Mesendoderm (in vitro differentiated cells): ENCODE measurements at regions not wholly inside any gene's neighbourhood (a gene's known extent, or its start where the extent isn't known, plus 50 kb on each side); places are given as distances from the start of the nearest gene placed in this dataset.

Source experiments
- DNase-seq: peaks from one replicate; pipeline ENCODE4 v3.0.0; 2013
- H2AK5ac ChIP-seq: 2 replicates; pipeline ENCODE4 v1.6.1; 2013; ENCODE audit warnings: low read length, inconsistent platforms
- H2BK120ac ChIP-seq: 2 replicates; pipeline ENCODE4 v1.6.1; 2013; ENCODE audit warnings: low read depth, mild to moderate bottlenecking, low read length, moderate library complexity, mixed read lengths
- H2BK15ac ChIP-seq: replicated peaks from 2 replicates; pipeline ENCODE4 v1.6.1; 2013; ENCODE audit warnings: low read depth, mild to moderate bottlenecking, moderate library complexity
- H2BK5ac ChIP-seq: 2 replicates; pipeline ENCODE4 v1.6.1; 2013; ENCODE audit warnings: low read length, inconsistent platforms
- H3K18ac ChIP-seq: 2 replicates; pipeline ENCODE4 v1.6.1; 2013; ENCODE audit warnings: mild to moderate bottlenecking, low read length, mixed read lengths
- H3K23ac ChIP-seq: one replicate; pipeline ENCODE4 v1.6.1; 2013; ENCODE audit warnings: low read length
- H3K27ac ChIP-seq: 2 replicates; pipeline ENCODE4 v1.5.1; 2013; ENCODE audit warnings: low read depth, mild to moderate bottlenecking, inconsistent platforms, low read length, moderate library complexity
- H3K27me3 ChIP-seq: 2 replicates; pipeline ENCODE4 v1.6.1; 2013; ENCODE audit warnings: low read length, control low read depth, mild to moderate bottlenecking, inconsistent platforms; ENCODE audit not compliant: insufficient read depth, poor library complexity
- H3K36me3 ChIP-seq: 2 replicates; pipeline ENCODE4 v1.6.1; 2013; ENCODE audit warnings: low read length, inconsistent platforms; ENCODE audit not compliant: control insufficient read depth, insufficient read depth
- H3K4ac ChIP-seq: one replicate; pipeline ENCODE4 v1.6.1; 2013; ENCODE audit warnings: low read depth, mild to moderate bottlenecking, low read length, moderate library complexity
- H3K4me1 ChIP-seq: 2 replicates; pipeline ENCODE4 v1.6.1; 2013; ENCODE audit warnings: low read depth, low read length, inconsistent platforms; ENCODE audit not compliant: control insufficient read depth
- H3K4me2 ChIP-seq: 2 replicates; pipeline ENCODE4 v1.6.1; 2013; ENCODE audit warnings: low read length
- H3K4me3 ChIP-seq: 2 replicates; pipeline ENCODE4 v1.5.1; 2013; ENCODE audit warnings: mild to moderate bottlenecking, low read length
- H3K56ac ChIP-seq: one replicate; pipeline ENCODE4 v1.6.1; 2013; ENCODE audit warnings: low read length
- H3K79me1 ChIP-seq: 2 replicates; pipeline ENCODE4 v1.6.1; 2013; ENCODE audit warnings: low read length, inconsistent platforms
- H3K79me2 ChIP-seq: 2 replicates; pipeline ENCODE4 v1.6.1; 2013; ENCODE audit warnings: mild to moderate bottlenecking, low read length; ENCODE audit not compliant: control insufficient read depth, insufficient read depth
- H3K9ac ChIP-seq: 2 replicates; pipeline ENCODE4 v1.6.1; 2013; ENCODE audit warnings: low read length, inconsistent platforms
- H4K5ac ChIP-seq: one replicate; pipeline ENCODE4 v1.6.1; 2013; ENCODE audit warnings: low read length
- H4K8ac ChIP-seq: one replicate; pipeline ENCODE4 v1.6.1; 2013; ENCODE audit warnings: low read depth, mild to moderate bottlenecking, control low read depth, low read length, moderate library complexity
- WGBS: extraction: QIAGEN DNeasy Blood & Tissue Kit; methylation state at CpG from one replicate; pipeline ENCODE4 v1.1.7; 2013; ENCODE audit warnings: low lambda C conversion rate, missing lambda C conversion rate; ENCODE audit not compliant: insufficient coverage; ENCODE audit errors: extremely low coverage; 5-methylcytosine and 5-hydroxymethylcytosine counted together

DNA sequence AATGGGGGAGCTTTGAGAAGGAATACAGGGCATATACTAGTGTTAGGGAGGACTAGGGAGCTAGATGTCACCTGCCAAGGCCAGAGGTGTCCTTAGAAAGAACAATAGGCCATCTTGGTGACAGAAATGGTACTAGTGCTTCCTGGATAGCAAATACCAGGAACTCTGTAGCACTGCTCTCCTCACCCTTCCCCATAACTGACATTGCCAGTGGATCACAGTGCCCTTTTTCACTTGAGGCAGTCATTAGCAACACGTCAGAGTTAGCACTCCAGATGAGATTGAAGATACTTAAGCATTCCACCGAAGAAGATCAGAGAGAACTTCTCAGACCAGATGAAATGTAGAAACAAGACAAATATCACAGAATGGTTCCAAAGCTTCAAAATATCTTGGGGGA is 103.1 kb upstream of the PDZRN3 start:
- H3K9ac ChIP-seq = no peak overlapping the region
- H2BK5ac ChIP-seq = no peak overlapping the region
- H2AK5ac ChIP-seq = no peak overlapping the region
- H3K27ac ChIP-seq = no peak overlapping the region
- H3K27me3 ChIP-seq = no peaks in the 10 kb centered on the region
- H4K8ac ChIP-seq = no peak overlapping the region
- H3K18ac ChIP-seq = no peak overlapping the region
- H3K79me1 ChIP-seq = no peaks in the 10 kb centered on the region
- no peak overlapping the region for H2BK15ac ChIP-seq
- H3K36me3 ChIP-seq = no peaks in the 10 kb centered on the region
- H4K5ac ChIP-seq = no peak overlapping the region
- H3K4me3 ChIP-seq = no peak overlapping the region
- H2BK120ac ChIP-seq = no peak overlapping the region
- H3K4me1 ChIP-seq = peaks cover 4% of the 10 kb centered on the region
- H3K23ac ChIP-seq = no peak overlapping the region
- H3K4ac ChIP-seq = no peak overlapping the region
- no peaks in the 10 kb centered on the region for H3K79me2 ChIP-seq
- H3K4me2 ChIP-seq = no peak overlapping the region
- H3K56ac ChIP-seq = no peak overlapping the region
- DNase-seq = peak; percentile 16
- no CpG with 5 or more reads among the region's 2 CpGs for whole genome bisulfite sequencing

GRCh38 chr3:73727117-73727821 is 102.5 kb upstream of the PDZRN3 start:
- Histone ChIP-seq H3K56ac (no peak overlapping the region), H3K79me1 (no peaks in the 10 kb centered on the region), H2BK5ac (no peak overlapping the region), H3K4ac (no peak overlapping the region), H3K23ac (no peak overlapping the region), H3K18ac (no peak overlapping the region), H4K5ac (no peak overlapping the region), H3K4me3 (no peak overlapping the region), H3K9ac (no peak overlapping the region), H3K4me1 (peaks cover 4% of the 10 kb centered on the region), H3K27ac (no peak overlapping the region), H3K27me3 (no peaks in the 10 kb centered on the region), H3K79me2 (no peaks in the 10 kb centered on the region), H2BK120ac (no peak overlapping the region), H4K8ac (no peak overlapping the region), H2AK5ac (no peak overlapping the region), H2BK15ac (no peak overlapping the region), H3K36me3 (no peaks in the 10 kb centered on the region), H3K4me2 (no peak overlapping the region)
- WGBS = no CpG with 5 or more reads among the region's 8 CpGs
- DNase-seq = peak; percentile 73

DNA sequence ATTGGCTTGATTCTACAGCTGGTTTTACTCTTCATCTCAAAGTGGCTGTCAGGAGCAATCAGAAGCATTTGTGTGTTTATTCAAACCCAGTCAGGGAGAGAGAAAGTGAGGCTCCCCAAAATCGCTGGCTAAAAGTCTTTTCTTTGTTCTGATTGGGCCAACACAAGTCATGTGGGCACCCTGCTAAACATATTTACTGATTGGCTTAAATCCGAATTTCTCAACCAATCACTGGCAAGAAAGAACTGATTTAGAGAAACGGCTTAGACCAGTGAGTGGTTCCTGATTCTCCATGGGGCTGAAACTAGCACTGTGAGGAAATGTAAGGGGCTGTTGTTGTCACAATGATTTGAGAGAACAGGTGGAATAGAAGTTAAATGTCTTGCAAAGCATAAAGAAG is 98.9 kb upstream of the PDZRN3 start:
- Histone ChIP-seq H4K8ac (no peak overlapping the region), H4K5ac (no peak overlapping the region), H3K79me2 (no peaks in the 10 kb centered on the region), H3K79me1 (no peaks in the 10 kb centered on the region), H2BK5ac (no peak overlapping the region), H2BK15ac (no peak overlapping the region), H3K4ac (no peak overlapping the region), H3K56ac (no peak overlapping the region), H3K4me1 (peaks cover 4% of the 10 kb centered on the region), H3K36me3 (no peaks in the 10 kb centered on the region), H3K9ac (no peak overlapping the region), H3K23ac (no peak overlapping the region), H3K18ac (no peak overlapping the region), H3K27ac (no peak overlapping the region), H3K4me2 (no peak overlapping the region), H3K27me3 (no peaks in the 10 kb centered on the region), H2AK5ac (no peak overlapping the region), H3K4me3 (no peak overlapping the region), H2BK120ac (no peak overlapping the region)
- DNase-seq = no peak
- no CpG with 5 or more reads among the region's 3 CpGs for WGBS

- no peak overlapping the region for H2BK5ac ChIP-seq
- WGBS = no CpG with 5 or more reads among the region's 6 CpGs
- H3K36me3 ChIP-seq = no peaks in the 10 kb centered on the region
- no peaks in the 10 kb centered on the region for H3K79me2 ChIP-seq
- H3K4me3 ChIP-seq = no peak overlapping the region
- no peak overlapping the region for H2BK15ac ChIP-seq
- H4K5ac ChIP-seq = no peak overlapping the region
- H3K4me1 ChIP-seq = no peaks in the 10 kb centered on the region
- no peaks in the 10 kb centered on the region for H3K27me3 ChIP-seq
- DNase-seq = no peak
- H3K23ac ChIP-seq = no peak overlapping the region
- no peak overlapping the region for H3K27ac ChIP-seq
- no peak overlapping the region for H3K4ac ChIP-seq
- no peaks in the 10 kb centered on the region for H3K79me1 ChIP-seq
- H3K4me2 ChIP-seq = no peak overlapping the region
- H3K9ac ChIP-seq = no peak overlapping the region
- H2BK120ac ChIP-seq = no peak overlapping the region
- no peak overlapping the region for H4K8ac ChIP-seq
- H2AK5ac ChIP-seq = no peak overlapping the region
- H3K18ac ChIP-seq = no peak overlapping the region
- no peak overlapping the region for H3K56ac ChIP-seq
Observed at GRCh38 chr3:73719861-73720260, 95.1 kb upstream of the PDZRN3 start.

- H3K9ac ChIP-seq = no peak overlapping the region
- WGBS = no CpG with 5 or more reads among the region's 5 CpGs
- H3K4me3 ChIP-seq = no peak overlapping the region
- no peak overlapping the region for H3K56ac ChIP-seq
- no peak overlapping the region for H2BK15ac ChIP-seq
- no peak overlapping the region for H2BK120ac ChIP-seq
- H3K36me3 ChIP-seq = no peaks in the 10 kb centered on the region
- no peak overlapping the region for H3K4me2 ChIP-seq
- no peak overlapping the region for H3K18ac ChIP-seq
- H3K27me3 ChIP-seq = no peaks in the 10 kb centered on the region
- H3K4ac ChIP-seq = no peak overlapping the region
- H4K5ac ChIP-seq = no peak overlapping the region
- H2BK5ac ChIP-seq = no peak overlapping the region
- no peak for DNase-seq
- no peak overlapping the region for H4K8ac ChIP-seq
- no peaks in the 10 kb centered on the region for H3K79me1 ChIP-seq
- H2AK5ac ChIP-seq = no peak overlapping the region
- no peak overlapping the region for H3K27ac ChIP-seq
- H3K23ac ChIP-seq = no peak overlapping the region
- H3K4me1 ChIP-seq = no peaks in the 10 kb centered on the region
- no peaks in the 10 kb centered on the region for H3K79me2 ChIP-seq
Observed at GRCh38 chr3:73719413-73719851, 94.7 kb upstream of the PDZRN3 start.
